Kidney (tissue), 13 donors: ENCODE measurements at regions not wholly inside any gene's neighbourhood (a gene's known extent, or its start where the extent isn't known, plus 50 kb on each side); places are given as distances from the start of the nearest gene placed in this dataset.

Experiments used
- DNase-seq, 5 donors: peaks; one replicate each; pipeline ENCODE4 v3.0.0-alpha.2; 2013 to 2020
- FAIRE-seq: peaks from 2 replicates; lab custom pipeline; 2012; peaks lifted over from hg19 to GRCh38; lab: Jason Lieb, UNC
- H3K27ac ChIP-seq, 2 donors: one replicate each; pipeline ENCODE4 v1.7.0; 2013; ENCODE audit warnings: low read depth in 2 of 2, low read length in 2 of 2, inconsistent platforms in 1 of 2
- H3K27me3 ChIP-seq: one replicate; pipeline ENCODE4 v1.7.1; 2013; ENCODE audit warnings: low read length, inconsistent platforms; ENCODE audit not compliant: control insufficient read depth, insufficient read depth
- H3K36me3 ChIP-seq, 3 donors: one replicate each; pipeline versions ENCODE4 v1.7.0 to v1.7.1; 2013; ENCODE audit warnings: low read length in 3 of 3, control low read depth in 1 of 3, inconsistent platforms in 1 of 3; ENCODE audit not compliant: insufficient read depth in 3 of 3, control insufficient read depth in 2 of 3
- H3K4me1 ChIP-seq, 3 donors: one replicate each; pipeline versions ENCODE4 v1.7.0 to v1.7.1; 2013; ENCODE audit warnings: low read length in 3 of 3, inconsistent platforms in 1 of 3, low read depth in 1 of 3; ENCODE audit not compliant: control insufficient read depth in 2 of 3, insufficient read depth in 2 of 3
- H3K4me3 ChIP-seq, 3 donors: one replicate each; pipeline versions ENCODE4 v1.7.0 to v1.8.1; 2013; ENCODE audit warnings: low read length in 3 of 3, control low read depth in 1 of 3, inconsistent platforms in 1 of 3
- H3K9ac ChIP-seq, 3 donors: one replicate each; pipeline versions ENCODE4 v1.7.0 to v1.7.1; 2013; ENCODE audit warnings: low read length in 3 of 3, control low read depth in 1 of 3, inconsistent platforms in 1 of 3
- H3K9me3 ChIP-seq, 3 donors: one replicate each; pipeline versions ENCODE4 v1.7.0 to v1.7.1; 2013; ENCODE audit warnings: low read length in 3 of 3, control low read depth in 1 of 3, inconsistent platforms in 1 of 3; ENCODE audit not compliant: control insufficient read depth in 2 of 3, insufficient read depth in 1 of 3
- CTCF ChIP-seq: IDR thresholded peaks from 3 replicates; pipeline ENCODE4 v1.5.1; 2012; ENCODE audit warnings: mild to moderate bottlenecking, moderate library complexity, borderline replicate concordance; ENCODE audit not compliant: insufficient read depth; ENCODE audit errors: extremely low read depth
- intact Hi-C: fragments of 100-400 bp; cut with DNase I; formaldehyde crosslinking; loops from one replicate; pipeline ENCODE4 v1.11.1; 2022
- donor health status: control.
- donor health status: control.
- donor health status: control.
- donor health status: control.
- donor health status: control.
- donor health status: DM: yes; HTN: yes; CAD: no.
- donor health status: Normal renal cell carcinoma (clear cell type).

GRCh38 chr18:25465152-25465732, 113.3 kb upstream of the ZNF521 start:
- no peak for FAIRE-seq
- no peak for DNase-seq
- Histone ChIP-seq H3K9me3 (no peaks in the 10 kb centered on the region), H3K4me3 (no peak overlapping the region), H3K27me3 (no peaks in the 10 kb centered on the region), H3K4me1 (no peaks in the 10 kb centered on the region), H3K9ac (no peak overlapping the region), H3K27ac (no peak overlapping the region), H3K36me3 (no peaks in the 10 kb centered on the region)
- TF ChIP-seq CTCF = no peak
- intact Hi-C loops = no loop called here

- H3K27me3 ChIP-seq = no peaks in the 10 kb centered on the region
- intact Hi-C loops = no loop called here
- H3K4me3 ChIP-seq = no peak overlapping the region
- H3K36me3 ChIP-seq = no peaks in the 10 kb centered on the region
- H3K9ac ChIP-seq = no peak overlapping the region
- H3K27ac ChIP-seq = no peak overlapping the region
- DNase-seq (peak in 1 of 5 donors; percentile 38), FAIRE-seq (no peak)
- TF ChIP-seq CTCF = no peak
- no peaks in the 10 kb centered on the region for H3K9me3 ChIP-seq
- H3K4me1 ChIP-seq = no peaks in the 10 kb centered on the region
Measured at GRCh38 chr18:25464227-25464626, 112.3 kb upstream of the ZNF521 start.

GRCh38 chr18:25463726-25464125, 111.8 kb upstream of the ZNF521 start:
- intact Hi-C loops = no loop called here
- H3K9ac ChIP-seq = no peak overlapping the region
- H3K9me3 ChIP-seq = no peaks in the 10 kb centered on the region
- FAIRE-seq = no peak
- H3K4me3 ChIP-seq = no peak overlapping the region
- no peak for TF ChIP-seq CTCF
- H3K27me3 ChIP-seq = no peaks in the 10 kb centered on the region
- H3K36me3 ChIP-seq = no peaks in the 10 kb centered on the region
- no peak overlapping the region for H3K27ac ChIP-seq
- H3K4me1 ChIP-seq = no peaks in the 10 kb centered on the region
- no peak for DNase-seq

GRCh38 chr18:25459814-25460213, 107.8 kb upstream of the ZNF521 start:
- Histone ChIP-seq H3K36me3 (no peaks in the 10 kb centered on the region), H3K4me1 (no peaks in the 10 kb centered on the region), H3K9me3 (no peaks in the 10 kb centered on the region), H3K27me3 (no peaks in the 10 kb centered on the region), H3K27ac (no peak overlapping the region), H3K4me3 (no peak overlapping the region), H3K9ac (no peak overlapping the region)
- no peak for FAIRE-seq
- no peak for DNase-seq
- TF ChIP-seq CTCF = no peak
- intact Hi-C loops = no loop called here
